OCI-LY1 (cell line): ENCODE measurements at regions not wholly inside any gene's neighbourhood (a gene's known extent, or its start where the extent isn't known, plus 50 kb on each side); places are given as distances from the start of the nearest gene placed in this dataset.

Source experiments
- CTCF ChIP-seq: fragments of 200-600 bp; sonication (generic), shearing (Covaris generic); IDR thresholded peaks from 2 replicates; pipeline ENCODE4 v1.5.1; 2017; ENCODE audit warnings: mild to moderate bottlenecking, antibody characterized with exemption, low read length, moderate library complexity, mixed read lengths
- EZH2 ChIP-seq: fragments of 200-600 bp; sonication (generic), shearing (Covaris generic); IDR thresholded peaks from 2 replicates; pipeline ENCODE4 v1.8.0; 2017; ENCODE audit warnings: borderline replicate concordance, mixed run types, mild to moderate bottlenecking, antibody characterized with exemption, low read length, moderate library complexity, mixed read lengths

- no peak for TF ChIP-seq CTCF
- no peak for TF ChIP-seq EZH2
Measured at GRCh38 chr7:76126632-76127031, 75.1 kb upstream of the SRRM3 start.
